NCI-H82 treated with DMSO at 0.1 percent for 48 hours (cell line): ENCODE measurements at regions not wholly inside any gene's neighbourhood (a gene's known extent, or its start where the extent isn't known, plus 50 kb on each side); places are given as distances from the start of the nearest gene placed in this dataset.
A peak's percentile ranks its signal among the peaks of the same experiment; 100 is the strongest.

Experiments used
- DNase-seq: peaks from one replicate; lab custom pipeline; 2025; ENCODE audit not compliant: unreplicated experiment; lab: John Stamatoyannopoulos, UW

DNA sequence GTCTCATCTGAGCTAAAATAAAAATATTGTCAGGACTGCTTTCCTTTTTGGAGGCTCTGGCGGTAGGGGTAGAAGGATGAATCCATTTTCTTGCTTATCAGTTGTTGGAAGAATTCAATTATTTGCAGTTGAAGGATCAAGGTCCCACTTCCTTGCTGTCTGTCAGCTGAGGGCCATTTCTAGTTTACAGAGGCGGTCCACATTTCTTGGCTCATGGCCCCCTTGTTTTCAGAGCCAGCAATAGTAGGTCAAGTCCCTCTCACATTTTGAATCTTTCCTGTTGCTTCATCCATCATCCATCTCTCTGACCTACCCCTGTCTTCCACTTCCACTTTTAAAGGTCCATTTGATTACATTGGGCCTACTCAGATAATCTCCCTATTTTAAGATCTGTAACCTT is 1099.3 kb upstream of the DIAPH2 start:
- no peak for DNase-seq

DNA sequence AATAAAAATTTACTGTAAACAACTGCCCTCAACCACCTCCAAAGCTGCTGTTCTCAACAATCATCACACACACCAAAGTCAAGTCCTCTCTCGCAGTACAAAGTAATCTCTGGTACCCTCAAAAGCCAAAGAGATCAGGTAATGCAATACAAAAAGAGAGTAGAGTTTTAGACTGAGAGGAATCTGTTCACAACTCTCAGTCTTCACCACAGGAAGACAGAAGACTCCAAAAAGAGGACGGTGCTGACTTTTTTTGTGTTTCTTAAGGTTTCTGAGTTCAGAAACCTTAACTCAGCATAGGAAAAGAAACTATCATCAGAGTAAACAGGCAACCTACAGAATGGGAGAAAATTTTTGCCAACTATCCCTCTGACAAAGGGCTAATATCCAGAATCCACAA is 1072.3 kb upstream of the DIAPH2 start:
- DNase-seq: no peak

DNA sequence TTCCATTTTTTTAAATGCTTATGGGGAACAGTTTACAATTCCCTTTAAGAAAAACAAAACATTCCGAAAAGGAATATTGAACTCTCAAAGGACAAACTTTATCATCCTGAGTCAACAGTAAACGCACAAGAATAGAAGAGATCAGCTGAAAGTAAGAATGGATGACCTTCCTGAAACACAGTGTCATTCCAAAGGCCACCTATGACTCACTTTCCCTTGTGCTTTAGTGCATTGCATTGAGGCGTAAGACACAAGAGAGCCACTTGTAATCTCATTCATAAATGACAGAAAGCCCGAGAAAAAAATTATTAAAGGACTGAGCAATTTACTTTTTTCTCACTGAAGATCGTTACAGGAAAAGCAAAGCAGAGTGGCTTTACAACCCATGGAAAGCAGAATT is 1062.4 kb upstream of the DIAPH2 start:
- no peak for DNase-seq

DNA sequence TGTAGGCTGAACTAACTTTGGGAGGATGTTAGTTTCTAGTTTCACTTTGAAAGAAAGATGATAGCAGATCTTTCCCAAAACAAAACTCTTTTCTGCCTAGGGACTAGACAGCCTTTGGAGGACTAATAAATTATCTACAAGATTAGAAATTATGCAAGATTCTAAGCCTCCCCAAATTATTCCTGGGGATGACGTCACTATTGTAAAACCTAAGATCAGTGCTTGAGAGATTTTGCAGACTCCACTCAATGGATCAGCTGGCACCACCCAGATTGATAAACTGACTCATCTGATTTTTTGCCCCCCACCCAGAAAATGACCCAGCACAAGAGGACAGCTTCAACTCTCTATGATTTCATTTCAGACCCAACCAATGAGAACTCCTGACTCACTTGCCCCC is 1057.9 kb upstream of the DIAPH2 start:
- no peak for DNase-seq

DNA sequence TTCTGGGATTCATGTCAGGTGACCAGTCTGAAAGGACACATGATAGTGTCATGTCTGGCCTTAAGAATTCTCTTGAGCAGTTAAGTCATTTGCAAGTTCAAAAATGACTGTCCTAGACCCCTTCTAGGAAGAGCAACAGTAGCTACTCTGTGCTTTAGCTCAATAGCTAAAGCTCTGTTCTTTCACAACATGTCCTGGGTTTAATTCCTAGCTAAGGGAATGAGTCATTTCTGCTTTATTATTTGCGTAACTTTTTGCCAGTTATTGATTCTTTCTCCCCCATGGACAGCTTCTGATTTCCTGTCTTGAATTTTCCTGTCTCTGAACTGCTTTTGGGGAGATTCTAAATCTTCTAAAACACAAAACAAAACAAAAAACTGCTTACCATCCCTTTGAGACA is 1055.8 kb upstream of the DIAPH2 start:
- DNase-seq: no peak

DNA sequence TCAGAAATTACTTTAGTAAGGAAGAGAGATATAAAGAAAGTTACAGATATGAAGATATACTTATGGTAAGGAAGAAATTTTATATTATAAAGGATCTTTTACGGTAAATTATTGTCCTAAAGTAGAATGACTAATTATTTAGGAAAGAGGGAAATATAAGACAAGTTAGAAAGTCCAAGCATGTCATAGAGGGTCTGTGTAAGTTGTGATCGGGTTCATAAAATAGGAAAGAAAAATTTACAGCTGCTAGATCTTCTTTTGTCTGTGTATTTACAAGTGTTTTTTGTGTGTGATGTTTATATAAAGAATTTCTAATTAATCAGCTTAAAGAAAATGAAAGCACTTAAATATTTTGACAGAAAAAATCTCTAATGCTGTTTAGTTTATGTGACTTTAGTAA is 1054.9 kb upstream of the DIAPH2 start:
- DNase-seq: no peak

DNA sequence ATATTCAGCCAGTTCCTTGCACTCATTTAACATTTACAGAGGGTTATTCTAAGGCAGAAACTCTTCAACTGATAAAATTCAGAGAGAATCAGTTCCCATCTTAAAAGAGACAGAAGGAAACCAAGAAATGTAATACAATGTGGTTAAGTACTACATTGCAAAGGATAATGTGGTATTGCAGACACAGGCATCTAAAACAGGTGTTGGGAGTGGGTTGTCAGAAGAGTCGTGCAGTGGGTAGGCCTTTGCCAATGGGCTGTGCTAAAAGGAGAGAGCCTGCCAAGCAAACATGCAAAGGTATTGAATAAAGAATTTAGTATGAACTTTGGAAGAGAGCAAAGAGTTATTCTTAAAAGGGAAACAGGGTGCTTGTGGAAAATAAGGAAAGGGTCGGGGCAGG is 1044.4 kb upstream of the DIAPH2 start:
- DNase-seq: no peak

DNA sequence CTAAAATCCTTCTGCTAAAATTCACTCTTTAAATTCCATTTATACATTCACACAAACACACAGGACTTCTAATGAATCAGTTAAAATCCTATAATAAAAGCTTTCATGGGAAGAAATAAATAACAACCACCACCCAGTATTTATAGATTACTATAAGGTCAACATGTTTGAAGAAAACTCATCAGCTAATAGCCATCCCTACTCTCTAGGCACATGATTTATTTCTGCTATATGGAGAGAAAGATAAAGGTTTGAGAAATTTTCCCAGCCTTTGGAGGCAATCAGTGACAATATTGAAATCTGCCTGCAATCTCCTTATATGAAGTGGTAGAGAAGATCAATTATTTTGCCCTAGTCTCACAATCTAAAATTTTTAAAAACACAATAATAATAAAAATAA is 1038.9 kb upstream of the DIAPH2 start:
- no peak for DNase-seq

DNA sequence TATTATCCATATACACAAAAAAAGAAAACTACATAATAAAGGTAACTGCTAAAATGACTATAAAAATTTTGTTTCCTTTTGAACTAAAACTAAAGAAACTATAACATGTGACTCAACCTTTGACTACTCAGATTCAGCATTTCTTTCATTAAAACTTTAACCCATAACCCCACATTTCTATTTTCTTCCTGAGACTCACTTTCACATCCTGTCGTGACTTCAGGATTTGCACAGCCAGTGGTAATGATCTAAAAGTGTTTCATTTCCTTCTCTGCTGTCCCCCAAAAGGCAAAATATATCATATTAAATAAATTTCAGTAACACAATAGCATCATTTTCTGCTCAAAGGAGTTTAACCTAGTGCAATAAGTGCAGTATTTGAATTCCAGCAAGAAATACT is 1022.4 kb upstream of the DIAPH2 start:
- DNase-seq: no peak

DNA sequence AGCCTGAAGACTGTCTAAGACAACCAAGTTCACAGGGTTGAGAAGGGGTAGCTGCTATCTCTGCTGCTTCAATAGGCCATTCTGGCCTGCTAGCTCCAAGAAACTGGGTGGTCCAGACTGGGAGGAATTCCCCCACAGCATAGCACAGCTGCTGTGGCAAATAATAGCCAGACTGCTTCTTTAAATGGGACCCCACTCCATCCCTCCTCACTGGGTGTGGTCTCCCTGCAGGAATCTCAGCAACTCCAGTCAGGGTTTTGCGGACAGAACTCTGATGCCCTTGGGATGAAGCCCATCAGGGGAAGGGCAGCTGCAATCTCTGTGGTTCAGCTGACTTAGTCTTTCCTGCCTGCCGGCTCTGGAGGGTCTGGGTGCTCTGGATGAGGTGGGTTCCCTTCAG is 1018.6 kb upstream of the DIAPH2 start:
- no peak for DNase-seq

DNA sequence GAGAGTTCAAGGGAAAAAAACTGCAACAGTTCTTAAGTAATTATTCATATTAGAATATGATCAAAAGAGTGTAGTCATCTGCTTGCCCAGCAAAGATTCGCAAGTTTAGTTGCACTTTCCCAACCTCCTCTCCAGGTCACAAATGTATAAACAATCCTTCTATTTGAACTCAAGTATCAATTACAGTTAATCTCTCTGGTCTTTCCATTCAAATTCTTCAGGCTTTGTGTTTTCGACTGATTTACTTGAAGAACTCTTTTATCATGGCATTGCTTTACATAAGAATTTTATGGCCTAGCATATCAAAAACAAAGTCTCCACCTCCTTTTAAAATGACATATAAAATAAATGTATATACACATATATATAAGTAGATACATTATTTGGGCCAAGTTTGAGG is 1009.6 kb upstream of the DIAPH2 start:
- DNase-seq: no peak

DNA sequence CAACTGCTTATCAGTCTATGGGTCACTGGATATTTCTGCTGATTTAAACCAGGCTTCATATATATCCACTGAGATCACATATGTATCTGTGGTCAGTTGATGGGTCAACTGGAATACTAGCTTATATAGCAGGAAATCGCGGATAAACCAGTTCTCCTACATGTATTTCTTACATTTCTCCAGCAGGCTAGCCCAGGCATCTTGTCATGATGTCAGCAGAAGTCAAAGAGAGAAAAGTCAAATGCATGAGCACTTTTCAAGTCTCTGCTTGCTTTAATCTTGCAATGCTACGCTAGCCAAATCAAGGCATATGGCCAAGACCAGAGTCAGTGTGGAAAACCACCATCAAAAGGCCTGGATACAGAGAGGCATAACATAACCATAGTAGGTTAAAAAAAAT is 1008.8 kb upstream of the DIAPH2 start:
- DNase-seq: no peak

DNA sequence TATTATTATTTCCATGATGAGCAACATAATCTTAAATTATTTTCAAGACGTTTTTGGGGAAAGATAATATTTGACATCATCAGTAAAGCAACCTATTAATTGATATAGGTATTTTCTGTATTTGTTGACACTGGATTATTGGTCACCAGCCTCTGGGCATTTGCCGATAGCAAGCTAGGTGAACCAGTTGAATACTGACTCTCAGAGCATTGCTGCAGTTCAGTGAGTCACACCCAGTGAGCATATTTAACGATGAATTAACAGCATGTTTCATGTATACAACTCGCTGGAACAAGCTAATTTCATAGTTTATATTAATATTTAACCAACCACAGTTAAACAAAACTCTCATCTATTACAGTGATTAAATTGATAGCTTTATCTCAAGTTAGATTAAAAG is 1006.0 kb upstream of the DIAPH2 start:
- DNase-seq: no peak

DNA sequence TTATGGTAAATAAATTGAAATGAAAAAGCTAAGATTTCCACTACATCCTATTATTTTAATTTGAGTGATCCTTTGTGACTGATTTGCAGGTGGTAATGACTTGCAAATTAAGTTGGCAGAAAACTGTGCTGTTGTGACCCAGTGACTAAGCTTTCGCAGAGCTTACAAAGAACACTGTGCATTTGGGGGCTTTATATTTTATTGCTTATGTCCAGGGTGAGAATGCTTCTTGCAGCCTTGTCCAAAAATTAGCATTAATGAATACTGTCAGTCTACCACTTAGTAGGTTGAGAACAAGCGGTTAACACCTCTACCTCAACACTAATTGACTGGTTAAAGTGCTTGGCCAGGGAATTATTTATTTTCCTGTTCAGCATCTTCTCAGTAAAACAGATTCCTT is 991.3 kb upstream of the DIAPH2 start:
- DNase-seq: no peak

DNA sequence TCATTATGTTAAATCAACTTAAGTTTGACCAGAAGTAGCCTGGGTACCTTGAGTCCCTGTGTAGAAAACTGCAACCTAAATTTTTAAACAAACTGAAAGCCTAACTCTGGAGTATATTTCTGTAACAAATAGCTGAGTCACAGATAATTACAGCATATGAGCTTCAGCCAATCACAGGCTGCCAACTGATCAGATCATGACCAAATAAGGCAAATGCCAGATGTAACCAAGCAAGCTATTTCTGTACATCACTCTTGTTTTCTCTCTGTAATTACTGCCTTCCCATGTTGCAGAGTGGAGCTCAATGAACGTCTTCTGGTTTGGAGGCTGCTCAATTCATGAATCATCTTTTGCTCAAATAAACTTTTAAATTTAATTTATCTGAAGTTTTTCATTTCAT is 980.9 kb upstream of the DIAPH2 start:
- no peak for DNase-seq

DNA sequence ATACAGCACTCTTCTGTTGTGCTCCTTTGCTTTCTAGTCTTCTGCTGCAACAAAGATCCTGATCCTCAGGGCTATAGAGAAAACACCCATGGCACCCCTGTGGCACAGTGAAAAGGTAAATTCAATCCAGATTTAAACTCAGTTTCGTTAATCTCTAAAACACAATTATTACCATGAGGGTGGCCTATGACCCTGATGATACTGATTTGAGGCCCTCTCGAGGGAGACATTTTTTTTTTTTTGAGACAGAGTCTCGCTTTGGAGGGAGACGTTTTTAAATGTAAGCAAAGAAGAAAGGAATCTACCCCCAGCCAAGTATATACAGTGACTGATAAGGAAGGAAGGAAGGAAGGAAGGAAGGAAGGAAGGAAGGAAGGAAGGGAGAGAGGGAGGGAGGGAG is 967.8 kb upstream of the DIAPH2 start:
- DNase-seq: no peak

DNA sequence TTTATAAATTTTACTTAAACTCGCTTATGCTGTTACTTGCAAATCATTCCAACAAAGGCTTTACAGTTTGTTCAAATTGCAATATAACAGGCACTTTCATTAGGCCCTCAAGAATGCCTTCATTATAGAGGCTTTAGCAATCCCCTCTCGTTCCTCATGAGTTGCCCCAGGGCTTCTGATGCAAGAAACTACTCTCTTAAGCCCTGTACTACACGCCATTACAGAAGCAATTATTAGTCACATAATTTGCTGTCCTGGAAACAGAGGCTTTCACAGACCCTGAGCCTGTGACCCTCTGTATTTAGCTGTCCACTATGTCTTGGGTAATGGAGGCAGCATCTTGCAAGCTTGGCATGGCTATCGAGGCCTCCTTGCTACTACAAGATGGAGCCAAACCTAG is 965.9 kb upstream of the DIAPH2 start:
- no peak for DNase-seq

DNA sequence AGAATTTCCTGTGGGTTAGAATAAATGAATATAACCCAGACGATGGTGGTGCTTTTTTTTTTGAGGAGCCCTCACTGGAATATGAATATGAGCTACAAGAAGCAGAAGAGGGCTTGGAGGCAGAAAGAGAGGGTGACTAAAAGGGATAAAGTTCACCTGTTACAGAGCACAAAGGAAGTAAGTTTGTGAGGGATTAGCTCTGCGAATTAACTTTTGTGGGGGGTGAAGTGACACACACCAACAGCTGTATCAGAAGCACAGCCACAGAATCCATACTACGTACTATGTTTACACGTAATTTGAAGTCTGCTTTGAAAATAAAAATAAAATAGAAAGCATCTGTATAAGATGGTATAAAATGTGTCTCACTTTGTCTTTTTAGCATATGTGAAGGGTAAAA is 963.6 kb upstream of the DIAPH2 start:
- DNase-seq: no peak

DNA sequence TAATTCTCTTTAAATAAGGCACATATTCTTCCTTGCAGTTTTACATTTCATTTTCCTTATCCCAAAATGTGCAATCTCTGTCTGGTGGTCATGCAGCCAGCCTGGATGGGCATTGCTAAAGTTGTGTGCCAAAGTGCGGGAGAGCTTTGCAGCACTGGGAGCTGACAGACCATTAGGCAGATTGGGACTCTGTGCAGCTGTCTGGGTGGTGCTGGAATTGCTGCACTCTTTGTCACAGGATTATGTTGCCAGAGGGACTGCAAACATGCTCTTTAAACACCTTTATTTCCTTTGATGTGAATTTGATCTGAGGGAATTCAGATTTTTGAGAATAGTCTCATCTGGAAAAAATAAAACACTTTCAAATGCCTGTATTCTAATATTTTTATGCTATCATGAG is 956.2 kb upstream of the DIAPH2 start:
- DNase-seq: no peak

DNA sequence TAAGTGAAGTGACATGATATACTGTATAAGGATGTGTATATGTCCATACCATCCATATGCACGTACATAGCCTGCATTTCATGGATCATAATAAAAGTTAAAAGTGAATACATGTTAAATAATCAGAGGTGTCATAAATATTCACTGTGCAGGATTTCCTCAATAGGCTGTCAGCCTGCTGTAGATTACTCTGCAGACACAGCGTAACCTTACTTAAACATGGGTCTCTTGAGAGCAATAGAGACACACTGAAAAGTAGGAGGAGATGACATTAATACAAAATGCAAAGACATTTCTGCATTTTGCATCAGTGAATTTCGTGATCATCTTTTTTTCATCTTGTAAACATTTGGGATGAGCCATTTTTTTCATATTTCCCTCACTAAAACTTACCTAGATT is 955.2 kb upstream of the DIAPH2 start:
- DNase-seq: no peak

DNA sequence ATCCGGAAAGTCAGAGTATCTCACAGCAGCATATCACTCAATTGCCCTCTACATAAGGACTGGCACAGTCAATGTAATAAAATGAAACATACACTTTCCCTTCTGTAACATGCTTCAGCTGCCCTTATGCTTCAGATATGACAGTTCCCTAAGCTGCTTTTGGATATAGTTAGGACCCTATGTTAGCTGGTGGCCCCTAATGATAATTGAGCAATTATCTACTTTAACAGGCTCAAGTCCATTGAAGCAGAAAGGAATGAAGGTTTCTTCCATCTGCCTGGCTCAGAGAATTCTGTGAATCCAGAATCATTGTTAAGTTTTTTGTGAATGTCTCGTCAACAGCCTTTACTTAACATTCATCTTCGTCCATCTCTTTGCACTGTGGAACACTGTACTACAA is 951.2 kb upstream of the DIAPH2 start:
- DNase-seq: peak; percentile 37

DNA sequence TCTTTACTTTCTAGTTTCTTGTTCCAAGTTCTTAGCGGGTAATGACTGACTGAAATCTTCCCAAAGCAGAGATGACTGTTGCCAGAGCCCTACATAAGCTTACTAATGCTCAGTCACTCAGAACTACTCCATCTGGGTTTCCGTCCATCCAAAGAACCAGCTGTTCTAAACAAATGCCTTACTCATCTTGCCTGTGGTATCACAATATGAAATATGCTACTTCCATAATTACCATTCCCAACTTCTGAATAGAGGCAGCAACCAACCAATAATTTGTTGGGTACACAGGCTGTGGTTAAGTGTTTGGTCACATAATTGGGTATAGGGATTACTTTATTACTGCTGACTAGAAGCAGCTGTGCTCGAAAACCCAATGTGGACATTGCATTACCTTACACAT is 930.2 kb upstream of the DIAPH2 start:
- DNase-seq: no peak

DNA sequence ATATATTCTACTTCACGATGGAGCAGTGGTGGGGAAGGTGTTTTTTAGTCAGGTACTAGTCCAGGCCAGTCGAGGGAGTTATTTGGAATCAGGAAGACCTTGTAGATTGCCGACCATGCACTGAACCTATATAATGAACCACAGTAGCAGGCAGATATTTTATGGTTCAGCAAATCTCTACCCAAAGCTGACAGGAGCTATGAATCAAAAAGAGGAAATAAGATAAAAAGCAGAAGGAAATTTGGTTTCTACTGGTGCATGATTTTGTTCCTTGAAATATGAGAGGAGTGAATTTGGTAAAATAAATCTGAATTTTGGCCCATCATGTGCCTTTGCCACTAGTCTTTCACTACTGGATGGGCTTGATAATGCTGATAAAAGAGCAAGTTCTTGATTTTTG is 924.3 kb upstream of the DIAPH2 start:
- DNase-seq: no peak

DNA sequence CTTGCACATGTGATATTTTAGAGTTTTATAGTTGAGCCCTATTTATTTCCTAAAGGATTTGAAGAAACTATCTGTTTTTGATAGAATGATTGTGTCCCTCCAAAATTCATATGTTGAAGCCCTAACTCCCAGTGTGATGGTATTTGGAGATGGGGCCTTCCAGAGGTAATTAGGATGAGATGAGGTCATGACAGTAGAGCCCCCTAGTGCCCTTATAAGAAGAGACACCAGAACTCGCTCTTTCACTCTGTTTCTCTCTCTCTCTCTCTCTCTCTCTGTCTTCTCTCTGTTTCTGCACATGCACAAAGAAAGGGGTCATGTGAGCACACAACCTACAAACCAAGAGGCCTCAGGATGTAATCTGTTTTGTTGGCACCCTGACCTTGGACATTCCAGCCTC is 921.9 kb upstream of the DIAPH2 start:
- DNase-seq: no peak
